MM.1S (cell line): ENCODE measurements at regions not wholly inside any gene's neighbourhood (a gene's known extent, or its start where the extent isn't known, plus 50 kb on each side); places are given as distances from the start of the nearest gene placed in this dataset.

Source experiments
- CTCF ChIP-seq: fragments of 300-600 bp; sonication (generic); IDR thresholded peaks from 2 replicates; pipeline ENCODE4 v1.5.1; 2016; ENCODE audit warnings: antibody characterized with exemption, low read length, mixed read lengths
- EZH2 ChIP-seq: fragments of 300-600 bp; sonication (generic); optimal IDR thresholded peaks from 2 replicates; pipeline ENCODE3; 2017; ENCODE audit warnings: low read depth, mild to moderate bottlenecking, antibody characterized with exemption, low read length, mixed read lengths

GRCh38 chr5:30918171-30918570 is 275.3 kb upstream of the CDH6 start:
- TF ChIP-seq CTCF (no peak), EZH2 (no peak)
